ENCODE measurements at regions not wholly inside any gene's neighbourhood (a gene's known extent, or its start where the extent isn't known, plus 50 kb on each side); places are given as distances from the start of the nearest gene placed in this dataset.

DNA sequence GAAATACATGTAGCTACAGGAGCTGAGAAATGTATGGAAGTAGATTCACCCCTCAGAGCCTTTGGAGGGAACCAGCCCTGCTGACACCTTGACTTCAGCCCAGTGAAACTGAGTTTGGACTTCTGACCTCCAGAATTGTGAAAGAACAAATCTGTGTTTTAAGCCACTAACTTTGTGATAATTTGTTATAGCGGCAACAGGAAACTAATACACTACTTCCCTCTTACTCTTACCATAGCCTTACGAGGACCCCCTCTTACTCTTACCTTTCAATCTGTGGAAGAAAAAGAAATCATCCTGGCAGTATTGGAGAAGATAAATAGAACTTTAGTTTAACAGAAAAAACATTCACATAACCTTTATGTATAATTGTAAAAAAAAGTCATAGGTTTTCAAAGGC, 353.6 kb upstream of the USP24 start:
- no peaks in the 10 kb centered on the region for H3K9me3 Mint-ChIP-seq (ENCODE audit: insufficient read depth)
- no peak for DNase-seq
- POLR2A ChIA-PET, result no interaction called here
- no peaks in the 10 kb centered on the region for H3K36me3 Mint-ChIP-seq (ENCODE audit: low read depth)
- CTCF ChIA-PET, result no interaction called here
- H3K4me3 Mint-ChIP-seq, result no peak overlapping the region
- H3K4me1 Mint-ChIP-seq (ENCODE audit: low read depth), result no peaks in the 10 kb centered on the region
- no peaks in the 10 kb centered on the region for H3K27me3 Mint-ChIP-seq (ENCODE audit: low read depth)
- H3K27ac Mint-ChIP-seq, result no peak overlapping the region
- no peak for ATAC-seq

DNA sequence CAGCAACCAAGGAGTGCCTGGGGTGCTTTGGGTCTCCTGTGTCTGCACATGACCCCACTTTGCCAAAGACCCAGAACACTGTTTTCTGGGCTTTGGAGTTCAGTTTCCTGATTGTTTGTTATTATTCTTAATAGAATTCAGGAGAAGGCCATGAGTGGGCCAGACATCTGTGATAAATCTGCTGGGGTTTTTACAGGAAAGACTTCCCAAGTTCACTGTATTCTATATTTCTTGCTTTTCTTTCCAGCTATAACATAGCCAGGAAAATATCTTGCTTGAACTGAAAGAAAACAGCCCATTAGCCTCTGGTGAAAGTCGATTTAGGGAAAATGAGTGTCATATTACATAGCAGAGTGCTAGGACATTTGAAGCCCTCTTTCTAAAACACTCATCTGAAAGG, 345.1 kb upstream of the USP24 start:
- Mint-ChIP-seq H3K4me1 (ENCODE audit: low read depth) (no peaks in the 10 kb centered on the region), H3K4me3 (no peak overlapping the region), H3K9me3 (ENCODE audit: insufficient read depth) (no peaks in the 10 kb centered on the region), H3K36me3 (ENCODE audit: low read depth) (no peaks in the 10 kb centered on the region), H3K27ac (no peak overlapping the region), H3K27me3 (ENCODE audit: low read depth) (no peaks in the 10 kb centered on the region)
- ATAC-seq, result no peak
- POLR2A ChIA-PET, result no interaction called here
- CTCF ChIA-PET, result no interaction called here
- no peak for DNase-seq

DNA sequence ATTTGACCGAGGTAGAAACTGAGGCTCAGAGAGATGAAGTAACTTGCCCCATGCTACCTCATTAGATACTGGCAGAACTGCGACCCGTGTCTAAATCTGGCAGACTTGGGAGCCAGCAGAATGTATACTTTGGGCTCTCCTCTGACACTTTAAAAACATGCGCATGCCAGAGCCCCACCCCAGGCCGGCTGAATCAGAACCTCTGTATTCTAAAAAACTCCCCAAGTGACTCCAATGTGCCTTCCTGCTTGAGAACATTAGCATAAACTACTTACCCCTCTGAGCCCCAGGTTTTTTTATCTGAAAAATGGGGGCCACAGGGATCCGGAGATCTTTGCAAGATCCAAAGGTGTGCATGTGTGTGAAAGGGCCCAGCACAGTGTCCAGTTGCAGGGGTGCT, 344.7 kb upstream of the USP24 start:
- CTCF ChIA-PET, result no interaction called here
- ATAC-seq (no peak), DNase-seq (no peak)
- no peak overlapping the region for H3K27ac Mint-ChIP-seq
- POLR2A ChIA-PET, result no interaction called here
- no peaks in the 10 kb centered on the region for H3K27me3 Mint-ChIP-seq (ENCODE audit: low read depth)
- H3K36me3 Mint-ChIP-seq (ENCODE audit: low read depth), result no peaks in the 10 kb centered on the region
- no peaks in the 10 kb centered on the region for H3K4me1 Mint-ChIP-seq (ENCODE audit: low read depth)
- H3K4me3 Mint-ChIP-seq, result no peak overlapping the region
- no peaks in the 10 kb centered on the region for H3K9me3 Mint-ChIP-seq (ENCODE audit: insufficient read depth)

GRCh38 chr1:55559161-55559611, 344.0 kb upstream of the USP24 start:
- no peak for ATAC-seq
- CTCF ChIA-PET, result no interaction called here

GRCh38 chr1:55558515-55558914, 343.4 kb upstream of the USP24 start:
- Mint-ChIP-seq H3K9me3 (ENCODE audit: insufficient read depth) (no peaks in the 10 kb centered on the region), H3K27ac (no peak overlapping the region), H3K27me3 (ENCODE audit: low read depth) (no peaks in the 10 kb centered on the region), H3K36me3 (ENCODE audit: low read depth) (no peaks in the 10 kb centered on the region), H3K4me1 (ENCODE audit: low read depth) (no peaks in the 10 kb centered on the region), H3K4me3 (no peak overlapping the region)
- POLR2A ChIA-PET, result no interaction called here
- DNase-seq (no peak), ATAC-seq (no peak)
- CTCF ChIA-PET, result no interaction called here

More at GRCh38 chr1:55559161-55559611, 344.0 kb upstream of the USP24 start:
- H3K4me1 Mint-ChIP-seq (ENCODE audit: low read depth), result no peaks in the 10 kb centered on the region
- DNase-seq, result no peak
- no peaks in the 10 kb centered on the region for H3K27me3 Mint-ChIP-seq (ENCODE audit: low read depth)
- no peak overlapping the region for H3K27ac Mint-ChIP-seq
- POLR2A ChIA-PET, result no interaction called here
- no peak overlapping the region for H3K4me3 Mint-ChIP-seq
- H3K9me3 Mint-ChIP-seq (ENCODE audit: insufficient read depth), result no peaks in the 10 kb centered on the region
- no peaks in the 10 kb centered on the region for H3K36me3 Mint-ChIP-seq (ENCODE audit: low read depth)

- no peak overlapping the region for H3K4me3 Mint-ChIP-seq
- no peaks in the 10 kb centered on the region for H3K36me3 Mint-ChIP-seq (ENCODE audit: low read depth)
- no peaks in the 10 kb centered on the region for H3K4me1 Mint-ChIP-seq (ENCODE audit: low read depth)
- ATAC-seq (no peak), DNase-seq (no peak)
- no peaks in the 10 kb centered on the region for H3K9me3 Mint-ChIP-seq (ENCODE audit: insufficient read depth)
- H3K27me3 Mint-ChIP-seq (ENCODE audit: low read depth), result no peaks in the 10 kb centered on the region
- CTCF ChIA-PET, result interaction anchor here (0.6 kb wide), 1 partner anchor 66 kb away, joined by 3 read pairs; no protein-coding TSS in a partner anchor
- H3K27ac Mint-ChIP-seq, result no peak overlapping the region
- POLR2A ChIA-PET, result no interaction called here
These were observed 341.0 kb upstream of the USP24 start for GRCh38 chr1:55555956-55556725.

- DNase-seq (no peak), ATAC-seq (no peak)
- Mint-ChIP-seq H3K4me3 (no peak overlapping the region), H3K4me1 (ENCODE audit: low read depth) (no peaks in the 10 kb centered on the region), H3K27ac (no peak overlapping the region), H3K27me3 (ENCODE audit: low read depth) (no peaks in the 10 kb centered on the region), H3K36me3 (ENCODE audit: low read depth) (no peaks in the 10 kb centered on the region), H3K9me3 (ENCODE audit: insufficient read depth) (no peaks in the 10 kb centered on the region)
- ChIA-PET CTCF (no interaction called here), POLR2A (no interaction called here)
These were observed 339.4 kb upstream of the USP24 start for GRCh38 chr1:55554611-55555010.

DNA sequence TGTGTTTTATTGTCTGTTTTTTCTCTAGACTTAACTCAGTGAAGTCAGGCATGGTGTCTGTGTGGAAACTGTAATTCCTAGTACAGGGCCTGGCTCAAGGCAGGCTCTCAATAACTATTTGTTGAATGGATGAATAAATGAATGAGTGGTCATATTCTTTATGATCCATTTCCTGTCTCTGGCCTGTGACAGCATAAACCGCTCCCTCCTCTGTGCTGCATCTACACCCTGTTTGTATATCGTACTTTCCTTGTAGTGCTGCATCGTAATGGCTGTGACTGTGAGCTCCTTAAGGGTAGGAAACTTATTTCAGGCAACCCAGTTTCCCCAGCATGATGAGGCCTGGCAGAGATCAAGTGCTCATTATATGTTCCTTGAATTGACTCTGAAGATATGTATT, 337.5 kb upstream of the USP24 start:
- H3K4me1 Mint-ChIP-seq (ENCODE audit: low read depth), result no peaks in the 10 kb centered on the region
- POLR2A ChIA-PET, result no interaction called here
- CTCF ChIA-PET, result no interaction called here
- no peaks in the 10 kb centered on the region for H3K36me3 Mint-ChIP-seq (ENCODE audit: low read depth)
- H3K27me3 Mint-ChIP-seq (ENCODE audit: low read depth), result no peaks in the 10 kb centered on the region
- no peak overlapping the region for H3K27ac Mint-ChIP-seq
- ATAC-seq, result no peak
- DNase-seq, result no peak
- H3K4me3 Mint-ChIP-seq, result no peak overlapping the region
- H3K9me3 Mint-ChIP-seq (ENCODE audit: insufficient read depth), result no peaks in the 10 kb centered on the region

GRCh38 chr1:55547405-55547804, 332.2 kb upstream of the USP24 start:
- ChIA-PET POLR2A (no interaction called here), CTCF (no interaction called here)
- DNase-seq, result no peak
- no peak for ATAC-seq
- Mint-ChIP-seq H3K4me3 (no peak overlapping the region), H3K9me3 (ENCODE audit: insufficient read depth) (no peaks in the 10 kb centered on the region), H3K27ac (no peak overlapping the region), H3K27me3 (ENCODE audit: low read depth) (no peaks in the 10 kb centered on the region), H3K4me1 (ENCODE audit: low read depth) (no peaks in the 10 kb centered on the region), H3K36me3 (ENCODE audit: low read depth) (no peaks in the 10 kb centered on the region)

DNA sequence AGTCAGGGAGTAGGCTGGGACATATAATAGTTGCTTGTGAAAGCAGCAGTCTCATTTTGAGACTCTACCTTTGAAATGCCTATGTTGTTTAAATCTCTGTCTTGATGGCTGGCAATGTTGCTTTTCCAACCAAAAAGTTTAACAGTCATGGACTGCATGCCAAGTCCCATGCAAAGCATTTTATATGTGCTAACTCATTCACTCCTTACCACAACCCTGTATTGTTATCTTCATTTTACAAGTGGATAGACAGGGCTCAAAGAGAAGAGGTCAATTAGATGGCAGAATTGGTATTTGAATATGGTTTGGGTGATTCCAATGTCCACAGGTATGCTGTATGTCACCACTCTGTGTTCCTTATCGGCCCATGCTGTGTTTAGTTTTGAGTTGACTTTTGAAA, 331.4 kb upstream of the USP24 start:
- Mint-ChIP-seq H3K4me1 (ENCODE audit: low read depth) (no peaks in the 10 kb centered on the region), H3K27ac (no peak overlapping the region), H3K27me3 (ENCODE audit: low read depth) (no peaks in the 10 kb centered on the region), H3K9me3 (ENCODE audit: insufficient read depth) (no peaks in the 10 kb centered on the region), H3K4me3 (no peak overlapping the region), H3K36me3 (ENCODE audit: low read depth) (no peaks in the 10 kb centered on the region)
- ATAC-seq, result no peak
- DNase-seq, result no peak
- POLR2A ChIA-PET, result no interaction called here
- CTCF ChIA-PET, result no interaction called here

GRCh38 chr1:55544826-55545225, 329.7 kb upstream of the USP24 start:
- no peak overlapping the region for H3K4me3 Mint-ChIP-seq
- ATAC-seq (no peak), DNase-seq (no peak)
- H3K36me3 Mint-ChIP-seq (ENCODE audit: low read depth), result no peaks in the 10 kb centered on the region
- ChIA-PET POLR2A (no interaction called here), CTCF (no interaction called here)
- H3K27me3 Mint-ChIP-seq (ENCODE audit: low read depth), result no peaks in the 10 kb centered on the region
- no peak overlapping the region for H3K27ac Mint-ChIP-seq
- no peaks in the 10 kb centered on the region for H3K4me1 Mint-ChIP-seq (ENCODE audit: low read depth)
- no peaks in the 10 kb centered on the region for H3K9me3 Mint-ChIP-seq (ENCODE audit: insufficient read depth)

DNA sequence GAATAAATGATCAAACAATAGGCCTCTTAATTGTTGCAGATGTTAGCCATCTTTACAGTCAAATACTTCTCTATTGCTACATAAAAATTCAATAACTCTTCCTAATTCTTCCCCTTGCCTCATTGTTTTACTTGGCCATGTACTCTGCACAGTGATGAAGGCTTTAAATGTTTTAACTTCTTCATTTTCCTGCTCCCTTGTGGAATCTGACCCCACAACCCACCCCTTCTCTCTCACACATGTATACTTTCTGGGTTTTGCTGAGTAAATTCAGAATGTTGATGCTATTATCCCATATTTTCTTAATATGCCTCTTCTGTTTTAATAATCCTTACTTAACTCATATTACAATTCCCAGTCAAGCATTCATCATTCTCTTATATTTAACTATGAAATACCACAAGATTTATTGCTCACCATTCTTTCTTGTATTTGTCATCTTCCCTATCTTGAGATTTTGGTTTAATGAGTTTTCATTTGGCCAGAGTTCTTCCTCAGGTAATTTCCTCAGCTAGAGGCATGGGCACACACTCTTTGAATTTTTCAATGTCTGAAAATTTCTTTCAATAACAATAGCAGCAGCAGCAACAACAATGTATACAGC, 327.8 kb upstream of the USP24 start:
- Mint-ChIP-seq H3K27me3 (ENCODE audit: low read depth) (no peaks in the 10 kb centered on the region), H3K4me3 (no peak overlapping the region), H3K27ac (no peak overlapping the region), H3K9me3 (ENCODE audit: insufficient read depth) (no peaks in the 10 kb centered on the region), H3K4me1 (ENCODE audit: low read depth) (no peaks in the 10 kb centered on the region), H3K36me3 (ENCODE audit: low read depth) (no peaks in the 10 kb centered on the region)
- DNase-seq (no peak), ATAC-seq (no peak)
- ChIA-PET CTCF (no interaction called here), POLR2A (no interaction called here)

- H3K27me3 Mint-ChIP-seq (ENCODE audit: low read depth), result no peaks in the 10 kb centered on the region
- CTCF ChIA-PET, result no interaction called here
These were observed 326.1 kb upstream of the USP24 start for GRCh38 chr1:55541296-55541695.

More at GRCh38 chr1:55541296-55541695, 326.1 kb upstream of the USP24 start:
- no peaks in the 10 kb centered on the region for H3K4me1 Mint-ChIP-seq (ENCODE audit: low read depth)
- H3K9me3 Mint-ChIP-seq (ENCODE audit: insufficient read depth), result no peaks in the 10 kb centered on the region
- DNase-seq, result no peak
- POLR2A ChIA-PET, result no interaction called here
- H3K4me3 Mint-ChIP-seq, result no peak overlapping the region
- no peaks in the 10 kb centered on the region for H3K36me3 Mint-ChIP-seq (ENCODE audit: low read depth)
- no peak for ATAC-seq
- H3K27ac Mint-ChIP-seq, result no peak overlapping the region

Measured in activated CD8-positive, alpha-beta T cell treated with anti-CD3 and anti-CD28 coated beads, Interleukin-2, amount 10 ng/mL, durations not matched to agents 7 days and 5 days (primary cell).